OCI-LY3 (cell line): ENCODE measurements at regions not wholly inside any gene's neighbourhood (a gene's known extent, or its start where the extent isn't known, plus 50 kb on each side); places are given as distances from the start of the nearest gene placed in this dataset.
"Not testable (repeated sequence)": the region's sequence is repeated elsewhere in the genome, so short reads cannot be mapped to it uniquely, and the experiment has no call there.

Source experiments
- H2AFZ ChIP-seq: fragments of 200-600, 300-600 bp; shearing (Covaris generic); 2 replicates; pipeline ENCODE4 v1.6.0; 2014; ENCODE audit warnings: antibody characterized with exemption, low read depth, low read length
- H3K27ac ChIP-seq: fragments of 200-600, 300-600 bp; sonication (generic); 2 replicates; pipeline ENCODE4 v1.5.1; 2014; ENCODE audit warnings: mild to moderate bottlenecking, low read length, moderate library complexity, mixed read lengths
- H3K27me3 ChIP-seq: fragments of 200-600, 300-600 bp; sonication (generic); 2 replicates; pipeline ENCODE4 v1.6.1; 2014; ENCODE audit warnings: low read depth, low read length, mixed read lengths
- H3K36me3 ChIP-seq: fragments of 200-600, 300-600 bp; sonication (generic); replicated peaks from 2 replicates; pipeline ENCODE3; 2014; ENCODE audit warnings: low read depth, low read length, mixed read lengths
- H3K4me1 ChIP-seq: fragments of 300-600, 200-600 bp; sonication (generic); 2 replicates; pipeline ENCODE4 v1.6.1; 2014; ENCODE audit warnings: low read length, mixed read lengths
- H3K4me2 ChIP-seq: fragments of 200-600, 300-600 bp; sonication (generic); 2 replicates; pipeline ENCODE4 v1.6.1; 2014; ENCODE audit warnings: low read length, mixed read lengths
- H3K4me3 ChIP-seq: fragments of 300-600, 200-600 bp; sonication (generic); 2 replicates; pipeline ENCODE4 v1.5.1; 2014; ENCODE audit warnings: antibody characterized with exemption, mild to moderate bottlenecking, low read length, moderate library complexity
- H3K79me2 ChIP-seq: fragments of 300-600, 200-600 bp; shearing (Covaris generic); 2 replicates; pipeline ENCODE4 v1.6.1; 2014; ENCODE audit warnings: mild to moderate bottlenecking, low read length, mixed read lengths
- H3K9ac ChIP-seq: fragments of 300-600, 200-600 bp; shearing (Covaris generic); 2 replicates; pipeline ENCODE4 v1.6.0; 2014; ENCODE audit warnings: mild to moderate bottlenecking, low read length, moderate library complexity
- H3K9me3 ChIP-seq: fragments of 200-600, 300-600 bp; shearing (Covaris generic); 2 replicates; pipeline ENCODE4 v1.6.1; 2014; ENCODE audit warnings: low read length, mixed read lengths; ENCODE audit not compliant: insufficient read depth
- H4K20me1 ChIP-seq: fragments of 200-600, 300-600 bp; sonication (generic); 2 replicates; pipeline ENCODE4 v1.6.1; 2016; ENCODE audit warnings: low read length, mixed read lengths; ENCODE audit not compliant: insufficient read depth
- EZH2phosphoT487 ChIP-seq: fragments of 200-600 bp; shearing (Covaris generic); IDR thresholded peaks from 2 replicates; pipeline ENCODE4 v1.6.1; 2018; ENCODE audit warnings: antibody characterized with exemption, mixed run types, low read depth
- TF ChIP-seq, protein P1 (sequence below): fragments of 200-600, 300-600 bp; sonication (generic); IDR thresholded peaks from 2 replicates; pipeline ENCODE4 v1.5.1; 2014; ENCODE audit warnings: antibody characterized with exemption, low read length, low read depth

DNA sequence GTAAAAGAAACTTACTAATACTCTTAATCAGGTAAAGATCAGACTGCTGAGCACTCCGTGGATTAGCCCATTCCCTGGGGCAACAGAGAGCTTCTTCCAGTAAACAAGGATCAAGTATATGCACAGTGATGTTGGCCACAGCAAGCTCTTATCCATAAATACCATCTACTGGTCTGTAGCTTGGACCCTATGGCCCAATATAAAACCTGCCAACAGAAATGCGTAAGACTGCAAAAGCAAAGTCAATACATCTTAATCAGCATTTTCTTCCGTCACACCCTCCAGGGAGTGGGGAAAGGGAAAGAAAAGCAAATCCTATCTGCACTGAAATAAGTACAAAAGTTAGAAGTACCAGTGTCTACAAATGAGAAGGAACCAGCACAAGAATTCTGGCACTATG, 1082.1 kb downstream of the ZPLD1 start:
- Histone ChIP-seq H4K20me1 (no peaks in the 10 kb centered on the region), H3K79me2 (no peaks in the 10 kb centered on the region), H3K27ac (no peak overlapping the region), H3K4me1 (peaks cover 10% of the 10 kb centered on the region), H3K9ac (no peak overlapping the region), H3K9me3 (no peaks in the 10 kb centered on the region), H3K4me3 (no peak overlapping the region), H2AFZ (no peak overlapping the region), H3K4me2 (no peak overlapping the region), H3K27me3 (no peaks in the 10 kb centered on the region), H3K36me3 (no peaks in the 10 kb centered on the region)
- TF ChIP-seq, protein P1, sequence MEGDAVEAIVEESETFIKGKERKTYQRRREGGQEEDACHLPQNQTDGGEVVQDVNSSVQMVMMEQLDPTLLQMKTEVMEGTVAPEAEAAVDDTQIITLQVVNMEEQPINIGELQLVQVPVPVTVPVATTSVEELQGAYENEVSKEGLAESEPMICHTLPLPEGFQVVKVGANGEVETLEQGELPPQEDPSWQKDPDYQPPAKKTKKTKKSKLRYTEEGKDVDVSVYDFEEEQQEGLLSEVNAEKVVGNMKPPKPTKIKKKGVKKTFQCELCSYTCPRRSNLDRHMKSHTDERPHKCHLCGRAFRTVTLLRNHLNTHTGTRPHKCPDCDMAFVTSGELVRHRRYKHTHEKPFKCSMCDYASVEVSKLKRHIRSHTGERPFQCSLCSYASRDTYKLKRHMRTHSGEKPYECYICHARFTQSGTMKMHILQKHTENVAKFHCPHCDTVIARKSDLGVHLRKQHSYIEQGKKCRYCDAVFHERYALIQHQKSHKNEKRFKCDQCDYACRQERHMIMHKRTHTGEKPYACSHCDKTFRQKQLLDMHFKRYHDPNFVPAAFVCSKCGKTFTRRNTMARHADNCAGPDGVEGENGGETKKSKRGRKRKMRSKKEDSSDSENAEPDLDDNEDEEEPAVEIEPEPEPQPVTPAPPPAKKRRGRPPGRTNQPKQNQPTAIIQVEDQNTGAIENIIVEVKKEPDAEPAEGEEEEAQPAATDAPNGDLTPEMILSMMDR, result no peak
- no peak for TF ChIP-seq EZH2phosphoT487

DNA sequence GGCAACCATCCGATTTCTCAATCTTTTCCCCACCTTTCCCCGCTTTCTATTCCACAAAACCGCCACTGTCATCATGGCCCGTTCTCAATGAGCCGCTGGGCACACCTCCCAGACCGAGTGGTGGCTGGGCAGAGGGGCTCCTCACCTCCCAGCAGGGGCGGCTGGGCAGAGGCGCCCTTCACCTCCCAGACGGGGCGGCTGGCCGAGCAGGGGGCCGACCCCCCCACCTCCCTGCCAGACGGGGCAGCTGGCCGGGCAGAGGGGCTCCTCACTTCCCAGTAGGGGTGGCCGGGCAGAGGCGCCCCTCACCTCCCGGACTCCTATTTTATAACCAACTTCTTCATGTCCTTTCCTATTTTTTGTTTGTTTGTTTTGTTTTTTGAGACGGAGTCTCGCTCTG, 1096.5 kb downstream of the ZPLD1 start:
- not testable (repeated sequence) for H3K79me2 ChIP-seq, H3K9me3 ChIP-seq, H2AFZ ChIP-seq, H3K27me3 ChIP-seq, H3K9ac ChIP-seq, H3K4me1 ChIP-seq, H3K36me3 ChIP-seq, H3K4me2 ChIP-seq, H4K20me1 ChIP-seq, H3K27ac ChIP-seq, H3K4me3 ChIP-seq

DNA sequence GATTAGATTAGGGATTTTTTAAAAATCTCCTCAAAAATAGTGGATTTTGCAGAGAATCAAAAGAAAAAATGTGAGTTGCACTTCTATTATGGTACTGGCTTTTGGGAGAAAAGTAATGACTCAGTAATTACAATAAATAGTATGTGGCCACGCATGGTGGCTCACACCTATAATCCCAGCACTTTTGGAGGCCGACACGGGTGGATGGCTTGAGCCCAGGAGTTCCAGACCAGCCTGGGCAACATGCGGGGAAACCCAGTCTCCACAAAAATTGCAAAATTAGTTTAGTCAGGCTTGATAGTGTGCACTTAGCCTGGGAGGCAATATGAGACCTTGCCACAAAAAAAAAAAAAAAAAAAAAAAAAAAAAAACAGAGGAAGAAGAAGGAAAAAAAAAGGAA, 1098.2 kb downstream of the ZPLD1 start:
- TF ChIP-seq, protein P1, result no peak
- no peak for TF ChIP-seq EZH2phosphoT487
- H3K4me3 ChIP-seq, result no peak overlapping the region

DNA sequence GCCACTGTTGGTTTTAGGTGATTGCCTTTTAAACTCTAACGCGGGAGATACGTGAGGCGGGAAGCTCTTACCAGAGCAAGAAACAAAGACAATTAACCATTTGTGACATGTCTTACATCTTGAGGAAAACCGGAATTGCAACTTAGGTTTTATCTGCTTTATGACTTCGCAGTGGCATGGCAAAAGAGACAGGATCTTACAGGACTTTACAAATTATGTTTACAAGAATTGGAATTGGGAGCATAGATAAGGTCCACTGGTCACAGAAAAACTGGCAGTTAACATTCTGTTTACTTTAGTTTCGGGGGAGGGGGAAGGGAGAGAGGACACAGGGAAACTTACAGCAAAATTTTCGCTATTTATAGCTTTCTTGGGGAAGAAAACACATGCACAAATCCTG, 1119.6 kb downstream of the ZPLD1 start:
- H3K36me3 ChIP-seq, result no peaks in the 10 kb centered on the region
- H3K27ac ChIP-seq, result no peak overlapping the region
- no peak overlapping the region for H2AFZ ChIP-seq
- H4K20me1 ChIP-seq, result no peaks in the 10 kb centered on the region
- H3K4me1 ChIP-seq, result no peaks in the 10 kb centered on the region
- H3K9me3 ChIP-seq, result no peaks in the 10 kb centered on the region
- H3K4me2 ChIP-seq, result no peak overlapping the region
- H3K79me2 ChIP-seq, result no peaks in the 10 kb centered on the region
- no peak overlapping the region for H3K4me3 ChIP-seq
- TF ChIP-seq, protein P1, result no peak
- no peak for TF ChIP-seq EZH2phosphoT487
- no peaks in the 10 kb centered on the region for H3K27me3 ChIP-seq
- H3K9ac ChIP-seq, result no peak overlapping the region

More for the DNA sequence above, 1098.2 kb downstream of the ZPLD1 start:
- Histone ChIP-seq H4K20me1 (no peaks in the 10 kb centered on the region), H3K27ac (no peak overlapping the region), H3K4me2 (no peak overlapping the region), H3K9me3 (no peaks in the 10 kb centered on the region), H3K79me2 (no peaks in the 10 kb centered on the region), H3K4me1 (no peaks in the 10 kb centered on the region), H3K9ac (no peak overlapping the region), H2AFZ (no peak overlapping the region), H3K36me3 (no peaks in the 10 kb centered on the region), H3K27me3 (no peaks in the 10 kb centered on the region)

GRCh38 chr3:103564116-103564515, 1129.3 kb downstream of the ZPLD1 start:
- H2AFZ ChIP-seq, H3K79me2 ChIP-seq, H3K27me3 ChIP-seq, H3K9me3 ChIP-seq, H3K36me3 ChIP-seq, H3K4me3 ChIP-seq, H4K20me1 ChIP-seq, H3K4me2 ChIP-seq, H3K27ac ChIP-seq, H3K9ac ChIP-seq, H3K4me1 ChIP-seq: not testable (repeated sequence)
